HL-60/S4 treated with phorbol 12-myristate 13-acetate at 8.2 ng/mL for 4 days and 3 days (cell line): ENCODE measurements at regions not wholly inside any gene's neighbourhood (a gene's known extent, or its start where the extent isn't known, plus 50 kb on each side); places are given as distances from the start of the nearest gene placed in this dataset.

Experiments used
- in situ Hi-C: fragments of 300-500 bp; cut with MboI; formaldehyde crosslinking; loops from 2 replicates; pipeline ENCODE4 v1.15.0; 2022; ENCODE audit warnings: low sequenced_read_pairs

GRCh38 chr19:30879225-30879624 lies 470.0 kb downstream of the TSHZ3 start:
- in situ Hi-C loops = no loop called here

- in situ Hi-C loops = no loop called here
Measured at GRCh38 chr19:30878495-30878894, 470.7 kb downstream of the TSHZ3 start.

GRCh38 chr19:30877661-30878113 lies 471.5 kb downstream of the TSHZ3 start:
- in situ Hi-C loops = no loop called here

GRCh38 chr19:30873691-30874090 lies 475.5 kb downstream of the TSHZ3 start:
- in situ Hi-C loops = no loop called here

GRCh38 chr19:30873003-30873402 lies 476.2 kb downstream of the TSHZ3 start:
- in situ Hi-C loops = no loop called here

- in situ Hi-C loops = no loop called here
Measured at GRCh38 chr19:30871979-30872378, 477.3 kb downstream of the TSHZ3 start.

GRCh38 chr19:30870876-30871275 lies 478.4 kb downstream of the TSHZ3 start:
- in situ Hi-C loops = no loop called here

GRCh38 chr19:30865511-30865910 lies 483.7 kb downstream of the TSHZ3 start:
- in situ Hi-C loops = no loop called here

- in situ Hi-C loops = no loop called here
Measured at GRCh38 chr19:30864391-30865215, 484.6 kb downstream of the TSHZ3 start.

GRCh38 chr19:30862876-30863275 lies 486.4 kb downstream of the TSHZ3 start:
- in situ Hi-C loops = no loop called here

- in situ Hi-C loops = no loop called here
Measured at GRCh38 chr19:30861919-30862318, 487.3 kb downstream of the TSHZ3 start.

- in situ Hi-C loops = no loop called here
Measured at GRCh38 chr19:30857966-30858490, 485.8 kb downstream of the ZNF536 start.

- in situ Hi-C loops = no loop called here
Measured at GRCh38 chr19:30857388-30857787, 485.2 kb downstream of the ZNF536 start.

- in situ Hi-C loops = no loop called here
Measured at GRCh38 chr19:30856786-30857185, 484.6 kb downstream of the ZNF536 start.

- in situ Hi-C loops = no loop called here
Measured at GRCh38 chr19:30856376-30856775, 484.2 kb downstream of the ZNF536 start.

- in situ Hi-C loops = no loop called here
Measured at GRCh38 chr19:30855442-30855841, 483.3 kb downstream of the ZNF536 start.

GRCh38 chr19:30854661-30855060 lies 482.5 kb downstream of the ZNF536 start:
- in situ Hi-C loops = no loop called here

- in situ Hi-C loops = no loop called here
Measured at GRCh38 chr19:30854207-30854606, 482.0 kb downstream of the ZNF536 start.

GRCh38 chr19:30853036-30853435 lies 480.9 kb downstream of the ZNF536 start:
- in situ Hi-C loops = no loop called here

GRCh38 chr19:30852168-30852567 lies 480.0 kb downstream of the ZNF536 start:
- in situ Hi-C loops = no loop called here

GRCh38 chr19:30851646-30852045 lies 479.5 kb downstream of the ZNF536 start:
- in situ Hi-C loops = no loop called here

- in situ Hi-C loops = no loop called here
Measured at GRCh38 chr19:30848636-30849425, 476.6 kb downstream of the ZNF536 start.
